NT2/D1 (cell line): ENCODE measurements at regions not wholly inside any gene's neighbourhood (a gene's known extent, or its start where the extent isn't known, plus 50 kb on each side); places are given as distances from the start of the nearest gene placed in this dataset.

Source experiments
- SUZ12 ChIP-seq: IDR thresholded peaks from 2 replicates; pipeline ENCODE4 v1.6.1; 2011; ENCODE audit not compliant: insufficient read length, insufficient read depth; ENCODE audit errors: extremely low read depth
- YY1 ChIP-seq: IDR thresholded peaks from 2 replicates; pipeline ENCODE4 v1.6.1; 2011; ENCODE audit not compliant: insufficient read length, insufficient read depth

DNA sequence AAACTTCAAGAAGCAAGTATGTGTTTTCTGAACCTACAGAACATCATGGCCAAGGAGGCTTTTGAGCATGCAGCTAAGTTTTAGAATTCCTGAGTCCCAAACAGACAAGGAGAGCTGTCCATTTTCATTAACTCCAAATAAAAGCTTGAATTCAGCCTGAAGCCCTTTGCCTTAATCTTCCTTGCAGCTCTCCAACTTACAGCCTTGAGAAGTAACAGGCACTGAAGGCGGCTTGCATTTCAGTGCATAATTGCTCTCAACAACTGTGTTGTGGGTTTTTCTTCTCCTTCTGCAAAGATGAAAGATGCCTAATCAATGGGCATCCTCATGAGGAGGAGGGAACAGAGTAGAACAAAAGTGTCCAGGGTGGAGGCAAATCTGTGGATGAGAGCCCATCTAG is 286.0 kb downstream of the FAT3 start:
- TF ChIP-seq YY1 (no peak), SUZ12 (no peak)
